Inflammatory macrophage (primary cell): ENCODE measurements at regions not wholly inside any gene's neighbourhood (a gene's known extent, or its start where the extent isn't known, plus 50 kb on each side); places are given as distances from the start of the nearest gene placed in this dataset.

Experiments
- DNase-seq, 2 donors: peaks; one replicate each; pipeline ENCODE4 v3.0.0-alpha.2; 2020 to 2022

GRCh38 chrX:27924718-27925117 is 56.5 kb downstream of the DCAF8L1 start:
- DNase-seq: no peak

GRCh38 chrX:27924261-27924660 is 57.0 kb downstream of the DCAF8L1 start:
- no peak for DNase-seq

- no peak for DNase-seq
Measured at GRCh38 chrX:27918799-27919198, 62.5 kb downstream of the DCAF8L1 start.

GRCh38 chrX:27917713-27918500 is 63.3 kb downstream of the DCAF8L1 start:
- no peak for DNase-seq

GRCh38 chrX:27915617-27916016 is 65.6 kb downstream of the DCAF8L1 start:
- peak; percentile 70 to 74 for DNase-seq

- no peak for DNase-seq
Measured at GRCh38 chrX:27910412-27910811, 70.8 kb downstream of the DCAF8L1 start.

- no peak for DNase-seq
Measured at GRCh38 chrX:27903960-27904359, 77.3 kb downstream of the DCAF8L1 start.

- DNase-seq: no peak
Measured at GRCh38 chrX:27893871-27894270, 86.1 kb downstream of the MAGEB10 start.

- no peak for DNase-seq
Measured at GRCh38 chrX:27893211-27893610, 85.4 kb downstream of the MAGEB10 start.

- DNase-seq: no peak
Measured at GRCh38 chrX:27890611-27891010, 82.8 kb downstream of the MAGEB10 start.

- no peak for DNase-seq
Measured at GRCh38 chrX:27889878-27890277, 82.1 kb downstream of the MAGEB10 start.

GRCh38 chrX:27884654-27885053 is 76.9 kb downstream of the MAGEB10 start:
- no peak for DNase-seq

- DNase-seq: no peak
Measured at GRCh38 chrX:27883468-27884092, 75.8 kb downstream of the MAGEB10 start.

- no peak for DNase-seq
Measured at GRCh38 chrX:27882695-27883094, 74.9 kb downstream of the MAGEB10 start.

GRCh38 chrX:27878862-27879261 is 71.1 kb downstream of the MAGEB10 start:
- DNase-seq: no peak
